CD4-positive, alpha-beta T cell treated with Interleukin-12 subunit alpha and Interleukin-12 subunit beta, for 1 hour (primary cell): ENCODE measurements at regions not wholly inside any gene's neighbourhood (a gene's known extent, or its start where the extent isn't known, plus 50 kb on each side); places are given as distances from the start of the nearest gene placed in this dataset.

ENCODE experiments used
- DNase-seq: peaks from one replicate; pipeline ENCODE4 v3.0.0-alpha.2; 2020

DNA sequence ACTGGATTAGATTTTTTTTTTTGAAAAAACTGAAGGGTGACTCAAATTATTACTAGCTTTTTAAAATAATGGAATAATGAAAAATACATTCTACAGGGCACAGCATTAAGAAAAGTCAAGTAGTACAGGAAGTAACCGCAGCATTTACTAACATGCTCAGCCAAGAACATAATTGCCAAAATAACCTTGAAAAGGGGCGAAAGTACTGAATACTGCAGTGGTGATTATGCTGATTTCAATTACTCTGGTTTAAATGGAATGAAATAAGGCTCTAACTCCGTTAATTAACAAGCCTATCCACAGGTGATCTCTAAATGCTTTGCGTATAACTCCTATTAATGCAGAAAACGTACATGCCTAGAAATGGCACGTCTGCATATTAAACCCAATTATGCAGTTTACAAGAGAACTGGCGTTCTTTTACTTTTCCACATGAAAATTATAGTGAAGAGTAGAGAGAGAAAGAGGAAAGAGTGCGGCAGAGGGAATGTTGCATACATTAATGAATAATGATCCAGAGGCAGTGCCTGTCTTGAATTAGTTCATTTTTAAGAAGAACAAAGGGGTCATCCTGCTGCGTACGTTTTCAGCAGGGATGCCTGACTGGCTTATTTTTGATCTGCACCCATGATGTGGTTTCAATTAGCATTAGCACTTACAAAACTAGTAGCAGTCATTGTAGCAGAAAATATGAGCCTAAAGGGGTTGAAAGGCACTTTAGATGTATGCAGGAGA is 612.4 kb downstream of the NYAP2 start:
- no peak for DNase-seq

DNA sequence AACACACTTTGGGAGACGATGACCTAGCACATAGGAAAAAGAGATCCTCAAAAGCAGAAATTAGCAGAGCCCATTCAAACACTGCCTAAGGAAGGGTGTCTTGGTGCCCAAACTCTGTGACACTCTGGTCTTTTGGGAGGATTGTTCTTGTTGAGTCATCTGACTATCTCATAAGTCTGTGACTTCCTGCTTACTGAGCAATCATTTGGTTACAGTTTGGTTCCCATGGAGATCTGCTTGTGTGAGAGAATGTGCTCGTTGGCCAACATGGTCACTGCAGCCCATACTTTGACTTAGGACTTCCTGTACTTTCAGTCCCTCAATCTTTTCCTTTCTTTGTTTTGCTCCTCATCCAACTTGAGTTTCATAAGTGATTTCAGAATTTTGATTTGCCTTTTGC is 602.9 kb downstream of the NYAP2 start:
- DNase-seq = no peak

DNA sequence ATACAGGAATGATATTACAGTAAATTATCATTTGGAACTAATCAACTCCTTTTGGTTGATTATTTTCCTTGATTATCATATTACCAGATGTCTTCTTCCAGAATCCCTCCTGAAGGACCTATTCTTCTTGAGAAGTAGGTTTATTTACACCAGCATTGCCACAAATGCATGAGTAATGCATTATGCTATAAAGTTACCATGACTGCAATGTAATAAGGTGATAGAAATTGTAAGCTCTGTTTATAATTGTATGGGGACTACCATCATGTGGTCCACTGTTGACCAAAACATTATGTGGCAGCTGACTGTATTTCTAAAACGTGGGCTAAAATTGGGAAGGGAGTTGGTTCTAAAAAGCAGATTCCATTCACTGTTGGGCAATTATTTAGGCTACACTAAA is 602.2 kb downstream of the NYAP2 start:
- no peak for DNase-seq

DNA sequence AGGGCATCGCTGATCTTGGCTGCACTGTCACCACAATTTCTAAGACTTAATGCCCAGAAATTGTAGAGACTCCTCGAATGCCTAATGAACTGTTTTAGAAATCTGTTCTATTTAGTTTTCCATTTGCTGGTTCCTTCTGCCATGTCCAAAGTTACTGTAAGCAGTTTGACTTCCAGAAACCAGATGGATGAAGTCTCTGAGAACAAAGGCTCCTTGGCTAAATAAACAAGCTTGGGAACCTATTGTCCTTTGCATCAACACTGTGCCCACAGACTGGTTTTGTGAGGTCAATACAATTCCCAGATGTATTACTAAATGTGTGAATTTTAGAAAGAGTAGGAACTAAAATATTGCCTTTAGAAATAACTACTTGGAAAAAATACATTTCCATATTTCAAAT is 600.2 kb downstream of the NYAP2 start:
- DNase-seq = no peak

DNA sequence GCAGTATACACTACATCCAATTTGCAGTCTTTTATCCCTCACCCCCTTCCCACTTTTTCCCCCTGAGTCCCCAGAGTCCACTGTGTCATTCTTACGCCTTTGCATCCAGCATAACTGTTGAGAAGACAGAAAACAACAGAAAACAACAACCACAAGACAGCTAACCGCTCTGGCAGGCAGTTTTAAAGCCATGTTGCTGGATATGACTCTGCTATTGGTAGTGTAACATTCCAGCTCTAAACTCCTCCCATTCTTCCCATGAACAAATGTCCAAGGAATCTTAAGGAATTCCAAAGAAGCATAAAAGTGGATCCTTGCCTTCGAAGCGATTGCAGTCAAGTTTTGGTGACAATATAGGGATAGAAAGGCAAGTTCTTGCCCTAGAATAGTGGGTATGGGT is 599.1 kb downstream of the NYAP2 start:
- no peak for DNase-seq

DNA sequence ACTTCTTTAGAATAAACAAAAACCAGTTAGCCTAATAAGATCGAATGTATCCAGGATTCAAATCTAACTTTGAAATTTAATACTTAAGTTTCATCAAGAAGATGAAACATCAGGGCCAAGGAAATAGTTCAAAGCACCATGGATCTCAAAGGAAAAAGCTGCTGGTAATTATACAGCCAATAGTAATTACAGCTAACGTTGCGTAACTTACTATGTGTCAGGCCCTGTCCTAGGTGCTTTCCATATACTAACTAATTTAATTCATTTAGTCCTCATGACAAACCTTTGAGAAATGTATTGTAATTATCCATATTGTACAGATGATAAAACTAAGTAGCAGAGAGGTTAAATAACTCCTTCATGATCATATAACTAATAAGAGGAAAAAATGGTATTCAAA is 598.6 kb downstream of the NYAP2 start:
- no peak for DNase-seq

DNA sequence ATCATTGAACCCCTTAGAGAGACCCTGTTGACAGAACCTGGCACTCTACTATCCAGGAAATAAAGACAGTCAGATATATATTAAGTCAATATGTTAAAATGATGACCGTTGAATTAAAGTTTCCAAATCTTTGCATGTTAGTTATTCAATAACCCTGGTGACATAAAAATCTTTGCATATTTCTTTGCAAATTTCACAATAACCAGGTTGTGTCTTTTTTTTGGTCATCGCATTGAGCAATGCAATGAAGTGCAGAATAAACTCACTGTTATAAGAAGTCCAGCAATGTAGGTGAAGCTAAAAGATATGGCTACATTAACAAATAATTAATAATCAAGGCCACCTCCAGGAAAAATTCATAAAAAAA is 596.9 kb downstream of the NYAP2 start:
- no peak for DNase-seq

DNA sequence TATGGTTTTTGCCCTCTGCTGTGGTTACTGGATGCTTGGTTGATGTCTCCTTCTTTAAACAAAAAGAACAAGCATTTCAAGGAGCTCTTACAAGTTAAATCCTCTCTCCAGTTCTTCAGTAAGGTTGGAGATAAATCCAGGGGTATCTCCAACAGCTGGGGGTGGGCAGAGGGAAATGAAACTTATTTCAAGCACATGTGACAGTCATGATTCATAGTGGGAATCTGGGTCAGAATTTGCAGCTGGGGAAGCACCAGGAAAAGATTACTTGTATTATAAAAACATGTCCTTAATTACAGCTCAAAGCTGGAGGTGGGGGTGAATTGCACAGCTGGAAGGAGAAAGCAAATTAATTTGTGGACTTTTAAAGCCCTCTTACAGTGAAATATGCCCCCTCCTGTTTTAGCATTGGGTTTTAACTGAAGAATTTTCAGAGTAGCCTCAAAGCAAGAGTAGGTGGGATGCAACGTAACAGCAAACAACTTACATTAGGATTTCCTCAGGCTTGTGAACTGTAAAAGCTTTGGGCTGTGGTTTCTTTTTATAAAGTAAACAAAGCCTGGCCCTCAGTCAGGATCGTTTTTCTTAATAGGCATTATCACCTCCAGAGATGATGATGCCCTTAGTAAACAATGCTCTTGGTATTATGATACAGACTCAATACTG is 596.4 kb downstream of the NYAP2 start:
- no peak for DNase-seq

DNA sequence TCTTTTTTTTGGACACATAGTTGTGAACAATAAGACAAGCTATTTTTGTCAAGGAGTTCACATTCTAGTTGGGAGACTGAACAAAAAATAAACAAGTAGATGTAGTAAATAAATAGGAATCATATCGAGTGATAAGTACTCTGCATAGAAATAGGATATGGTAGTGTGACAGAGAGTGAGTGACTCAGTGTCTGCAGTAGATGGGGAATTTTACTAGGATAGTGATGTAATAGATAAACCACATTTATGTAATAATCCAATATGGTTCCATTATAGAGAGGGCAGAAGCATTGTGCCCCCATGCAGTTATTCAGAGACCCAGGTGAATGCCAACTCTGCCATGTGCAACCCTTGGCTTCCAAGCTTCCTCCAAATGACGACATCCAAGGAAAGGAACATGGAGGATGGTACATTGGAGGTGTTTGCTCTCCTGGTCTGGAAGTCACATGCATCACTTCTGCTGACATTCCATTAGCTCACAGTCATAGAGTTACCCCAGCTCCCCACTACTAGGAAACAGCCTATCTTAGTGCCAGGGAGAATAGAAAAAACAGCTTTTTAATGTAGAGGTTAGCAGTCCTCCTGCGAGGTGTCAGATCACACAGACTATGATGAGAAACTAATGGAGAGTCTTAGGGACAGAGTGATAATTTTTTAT is 595.4 kb downstream of the NYAP2 start:
- no peak for DNase-seq

DNA sequence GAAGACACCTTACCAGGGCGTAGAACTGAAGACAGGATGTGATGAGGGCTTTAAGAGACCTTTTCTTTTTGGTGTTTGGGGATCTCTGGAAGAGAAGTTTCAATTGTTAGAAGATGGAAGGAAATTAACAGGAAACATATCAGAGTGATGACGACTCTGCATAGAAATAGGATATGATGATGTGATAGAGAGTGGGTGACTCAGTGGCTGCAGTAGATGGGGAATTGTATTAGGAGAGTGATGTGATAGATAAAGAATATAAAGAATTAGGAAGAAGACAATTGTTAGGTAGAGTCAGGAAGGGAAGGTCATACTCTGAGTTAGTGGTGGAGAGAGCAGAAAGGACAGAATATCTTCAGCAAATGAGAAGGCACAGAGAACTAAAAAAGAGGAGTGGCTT is 593.9 kb downstream of the NYAP2 start:
- DNase-seq = no peak

DNA sequence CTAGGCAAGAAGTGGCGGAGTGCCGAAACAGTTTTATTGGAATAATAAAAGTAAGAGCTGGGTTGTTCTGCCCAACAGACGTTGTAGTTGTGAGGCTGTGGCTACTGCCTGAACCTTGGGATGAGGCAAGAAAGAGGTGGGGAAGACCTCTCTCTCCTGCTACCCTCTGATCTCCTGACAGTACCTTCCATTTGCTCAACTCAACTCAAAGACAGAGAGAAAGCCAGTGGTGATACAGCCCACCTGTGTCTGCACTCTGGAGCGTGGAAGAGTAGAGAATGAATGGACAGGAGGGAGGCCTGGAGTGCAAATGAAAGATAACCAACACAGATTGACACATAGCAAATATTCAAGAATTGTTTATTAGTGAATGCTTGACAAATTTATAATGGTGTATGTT is 590.3 kb downstream of the NYAP2 start:
- no peak for DNase-seq

DNA sequence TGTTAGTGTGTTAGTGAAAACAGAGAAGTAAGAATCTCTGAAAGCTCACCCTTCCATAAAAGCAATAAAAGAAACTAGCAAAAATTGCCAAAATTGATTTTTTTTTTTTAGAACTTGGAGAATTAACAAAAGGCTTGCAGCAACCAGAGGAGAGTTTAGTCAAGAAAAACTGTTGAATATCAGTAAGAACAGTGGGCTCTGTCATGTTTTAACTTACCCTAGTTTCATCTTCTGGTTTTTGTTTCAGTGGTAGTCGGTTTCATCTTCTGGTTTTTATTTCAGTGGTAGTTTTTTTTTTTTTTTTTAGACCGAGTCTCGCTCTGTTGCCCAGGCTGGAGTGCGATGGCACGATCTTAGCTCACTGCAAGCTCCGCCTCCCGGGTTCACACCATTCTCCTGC is 580.9 kb downstream of the NYAP2 start:
- no peak for DNase-seq

DNA sequence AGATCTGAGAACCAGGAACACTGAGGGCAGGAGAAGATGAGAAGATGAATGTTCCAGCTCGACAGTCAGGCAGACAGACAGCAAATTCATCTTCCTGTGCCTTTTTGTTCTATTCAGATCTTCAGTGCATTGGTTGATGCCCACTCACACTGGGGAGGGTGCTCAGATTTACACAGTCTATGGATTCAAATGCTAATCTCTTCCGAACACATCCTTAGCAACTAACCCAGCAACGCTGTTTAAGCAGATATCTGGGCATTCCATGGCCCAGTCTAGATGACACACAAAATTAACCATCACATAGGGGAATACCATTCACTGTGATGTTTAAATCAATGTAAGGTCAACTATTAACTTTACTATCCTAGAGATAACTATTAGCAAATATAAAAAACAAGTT is 571.9 kb downstream of the NYAP2 start:
- DNase-seq = no peak

DNA sequence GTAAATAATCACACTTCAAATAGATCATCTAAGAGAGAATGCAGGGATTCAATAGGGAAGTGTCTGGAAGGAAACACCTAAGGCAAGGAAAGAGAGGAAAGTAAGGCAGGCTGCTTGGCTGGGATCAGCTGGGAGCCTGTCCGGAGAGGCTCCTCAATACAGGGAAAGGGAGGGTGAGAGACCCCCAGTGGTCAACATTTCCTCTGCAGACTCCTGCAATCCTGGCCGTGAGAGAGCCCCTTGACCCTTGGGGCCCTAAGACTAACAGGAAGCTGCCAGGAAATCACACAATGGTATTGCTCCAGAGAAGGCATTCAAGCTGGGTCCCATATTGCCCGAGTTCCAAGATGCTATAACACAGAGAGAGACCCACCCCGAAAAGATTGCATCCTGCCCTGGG is 549.4 kb downstream of the NYAP2 start:
- DNase-seq = no peak

DNA sequence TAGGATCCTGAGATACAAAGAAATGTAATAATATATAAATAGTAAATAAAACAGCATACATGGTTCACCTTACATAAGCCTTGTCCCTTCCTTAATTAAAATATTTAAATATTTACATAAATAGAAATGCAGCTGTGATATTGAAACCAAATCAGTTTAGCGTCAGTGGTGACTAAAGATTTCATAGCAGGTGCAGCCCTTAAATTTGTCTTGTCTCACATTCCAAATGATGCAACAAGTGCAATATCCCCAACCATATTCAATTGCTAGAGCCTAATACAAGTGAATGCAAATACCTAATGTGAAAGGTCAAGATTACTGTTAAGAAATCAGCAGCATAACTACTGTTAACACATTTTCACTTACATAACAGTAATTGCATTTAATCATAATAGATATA is 539.5 kb downstream of the NYAP2 start:
- DNase-seq = no peak

DNA sequence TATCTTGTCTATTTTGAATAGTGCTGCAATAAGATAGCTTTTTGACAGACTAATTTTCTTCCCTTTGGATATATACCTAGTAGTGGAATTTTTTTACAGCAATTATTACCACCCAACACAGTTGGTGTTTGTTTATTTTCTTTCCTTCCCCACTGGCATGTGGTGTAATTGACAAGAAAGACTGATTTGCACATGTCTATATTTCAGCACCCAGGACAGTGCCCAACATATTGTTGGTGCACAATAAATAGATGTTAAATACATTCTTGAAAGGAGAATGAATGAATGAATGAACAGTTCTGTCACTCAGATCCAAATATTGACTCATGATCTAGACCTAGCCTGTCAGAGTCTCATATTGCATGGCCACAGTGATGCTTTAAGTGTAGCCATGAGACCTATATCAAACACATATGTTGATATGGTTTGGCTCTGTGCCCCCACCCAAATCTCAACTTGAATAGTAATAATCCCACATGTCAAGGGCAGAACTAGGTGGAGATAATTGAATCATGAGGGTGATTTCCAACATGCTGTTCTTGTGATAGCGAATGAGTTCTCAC is 538.2 kb downstream of the NYAP2 start:
- no peak for DNase-seq

DNA sequence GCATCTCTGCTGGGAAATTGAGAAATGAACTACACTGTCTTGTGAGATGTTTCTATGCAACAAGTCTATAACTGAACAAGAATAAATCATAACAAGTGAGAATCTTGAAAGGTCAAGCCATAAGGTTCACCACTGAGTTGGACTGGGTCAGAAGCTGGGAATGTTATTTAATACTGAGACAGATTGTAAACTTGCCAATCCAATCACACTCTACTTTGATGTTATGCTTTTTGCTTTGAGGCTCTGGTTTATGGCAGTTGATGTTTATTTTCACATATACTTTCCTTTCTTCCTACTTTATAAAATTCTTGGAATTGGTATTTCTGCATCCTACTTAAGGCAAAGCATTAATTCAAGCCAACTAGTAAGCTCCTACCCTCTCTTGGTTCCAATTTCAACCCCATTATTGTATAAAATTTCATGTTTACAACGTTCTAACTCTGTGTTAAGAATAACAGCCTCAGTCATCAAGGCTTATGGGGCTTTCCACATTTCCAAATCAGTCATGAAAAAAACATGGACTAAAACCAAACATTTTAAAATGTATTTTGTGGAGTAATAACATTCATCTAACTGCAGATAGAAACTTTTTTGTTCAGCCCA is 533.4 kb downstream of the NYAP2 start:
- no peak for DNase-seq

DNA sequence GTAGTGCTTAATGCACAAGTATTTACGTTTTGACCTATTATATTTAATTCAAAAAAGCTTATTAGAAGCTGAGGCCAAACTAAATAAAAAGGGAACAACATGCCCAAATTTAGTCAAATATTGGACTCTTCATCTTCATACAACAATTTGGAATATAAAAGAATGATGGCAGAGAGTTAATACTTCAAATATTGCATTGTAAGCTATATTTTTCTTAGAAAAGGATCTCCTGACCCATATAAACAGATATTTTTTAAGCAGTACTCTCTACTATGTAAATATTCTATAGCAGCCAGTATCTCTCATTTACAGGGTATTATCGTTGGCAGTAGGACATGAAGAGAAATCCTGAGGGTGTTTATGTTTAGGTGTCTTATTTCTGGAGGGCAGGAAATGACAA is 531.2 kb downstream of the NYAP2 start:
- no peak for DNase-seq

DNA sequence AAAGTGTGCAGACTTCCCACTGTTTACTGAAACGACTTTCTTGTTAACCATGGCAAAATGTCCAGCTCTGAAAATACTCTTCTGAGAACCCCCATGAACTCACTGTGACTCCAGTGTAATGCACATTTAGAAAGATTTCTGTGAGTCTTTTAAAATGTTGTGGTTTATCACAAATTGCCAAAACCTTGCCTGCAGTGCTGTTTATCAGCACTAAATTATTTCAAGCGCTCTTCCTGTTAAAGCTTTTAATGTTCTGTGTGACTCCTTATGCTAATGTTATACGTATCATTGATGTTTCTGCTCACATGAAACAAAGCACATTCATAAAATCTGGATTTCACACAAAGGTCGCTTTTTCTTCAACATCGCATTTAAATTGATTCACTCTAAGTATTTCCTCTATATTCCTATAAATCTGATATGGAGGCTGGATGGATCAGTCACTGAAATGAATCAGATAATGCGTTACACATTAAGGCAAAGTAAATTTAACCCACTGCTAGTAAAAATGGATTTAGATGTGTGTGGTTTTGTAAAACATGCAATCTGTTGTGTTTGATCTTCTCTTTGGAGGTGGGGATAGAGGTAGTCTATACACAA is 521.2 kb downstream of the NYAP2 start:
- no peak for DNase-seq

DNA sequence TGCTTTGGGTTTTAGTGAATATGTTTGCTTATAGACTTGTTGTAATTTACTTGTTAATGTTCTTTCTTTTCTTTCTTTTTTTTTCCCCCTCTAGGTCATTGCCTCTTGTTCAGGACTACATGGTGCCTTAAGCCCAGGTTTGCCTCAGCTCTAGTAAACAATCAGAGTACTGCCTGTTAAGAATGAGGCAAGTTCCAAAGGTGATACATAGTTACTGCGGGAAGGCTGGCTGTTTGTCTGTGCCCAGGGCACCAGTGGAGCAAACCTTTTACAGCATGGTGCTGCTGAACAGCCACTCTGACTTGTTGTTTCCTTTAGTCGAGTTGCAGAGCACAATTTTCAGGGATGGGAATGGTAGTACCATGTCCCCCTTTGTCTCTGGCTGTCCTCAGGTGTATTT is 517.2 kb downstream of the NYAP2 start:
- no peak for DNase-seq

DNA sequence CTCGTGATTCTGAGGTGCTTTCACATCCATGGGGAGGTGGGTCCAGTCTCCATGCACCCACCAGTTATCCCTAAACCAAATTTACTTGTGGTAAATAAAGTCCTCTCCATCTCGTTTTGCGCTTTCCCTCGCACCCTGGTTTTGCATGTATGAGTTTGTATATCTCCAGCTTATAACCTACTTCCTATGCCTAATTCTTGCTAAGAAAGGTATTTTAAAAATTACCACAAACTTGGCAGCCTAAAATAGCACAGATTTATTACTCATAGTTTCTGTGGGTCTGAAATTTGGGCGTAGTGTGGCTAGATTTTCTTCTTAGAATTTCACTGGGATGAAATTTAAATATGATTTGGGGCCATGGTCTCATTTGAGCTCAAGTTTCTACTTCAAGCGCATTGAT is 511.5 kb downstream of the NYAP2 start:
- DNase-seq = no peak

DNA sequence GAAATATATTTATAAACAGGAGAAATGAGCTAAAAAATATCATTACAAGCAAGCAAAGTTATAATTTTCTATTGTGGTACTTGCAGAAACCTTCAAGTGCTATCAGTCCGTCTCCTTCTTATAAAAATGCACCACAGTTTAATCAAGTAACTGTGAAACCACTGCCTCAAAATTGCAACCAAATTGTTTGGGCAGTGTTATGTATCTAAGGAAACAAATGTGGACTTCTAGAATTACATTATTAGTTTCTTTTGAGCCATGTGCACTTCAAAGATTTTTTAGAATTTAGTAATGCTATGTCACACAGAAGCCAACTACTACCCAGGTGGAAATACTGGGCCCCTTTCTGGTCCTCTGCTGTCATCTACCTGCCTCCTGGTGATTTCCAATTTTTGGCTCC is 495.6 kb downstream of the NYAP2 start:
- no peak for DNase-seq

DNA sequence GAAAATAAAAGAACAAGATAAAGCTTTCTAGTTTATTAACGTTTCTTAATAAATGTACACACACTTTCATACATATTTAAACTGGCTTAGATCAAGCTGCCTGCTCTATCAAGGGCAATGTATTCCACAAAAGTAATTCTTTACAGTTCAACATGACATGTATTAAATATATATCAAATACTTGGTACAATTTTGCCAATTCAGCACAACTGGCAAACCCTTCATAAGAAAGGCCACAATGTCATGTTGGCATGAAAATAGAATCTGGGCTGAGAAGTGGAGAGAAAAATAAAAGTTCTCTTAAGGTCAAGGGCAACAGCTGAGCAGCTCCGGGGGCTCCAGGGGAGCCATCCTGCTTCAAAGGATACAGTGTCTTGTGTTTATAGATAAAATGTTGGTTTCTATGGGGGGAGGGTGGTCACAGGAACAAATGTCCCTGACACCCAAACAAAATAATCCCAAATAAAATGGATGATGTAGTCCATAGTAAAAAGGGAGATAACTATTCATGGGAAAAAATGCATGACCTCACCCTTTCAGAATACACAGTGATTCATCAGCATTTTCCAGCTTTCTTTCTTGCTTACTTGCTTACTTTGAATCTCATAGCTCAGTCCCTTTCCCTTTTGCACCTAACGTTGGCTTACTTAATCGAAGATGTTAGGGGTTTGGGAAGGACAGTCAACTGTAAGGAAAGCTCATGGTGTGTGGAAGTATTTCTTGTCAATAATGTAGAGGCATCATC is 494.9 kb downstream of the NYAP2 start:
- no peak for DNase-seq
